GM21825 (cell line): ENCODE measurements at regions not wholly inside any gene's neighbourhood (a gene's known extent, or its start where the extent isn't known, plus 50 kb on each side); places are given as distances from the start of the nearest gene placed in this dataset.
"Not testable (repeated sequence)": the region's sequence is repeated elsewhere in the genome, so short reads cannot be mapped to it uniquely, and the experiment has no call there.

Experiments used
- ATAC-seq: cut with Tn5 transposase; IDR thresholded peaks from one replicate; pipeline ENCODE4 v1.9.1; 2021; ENCODE audit warnings: mild to moderate bottlenecking, moderate library complexity; ENCODE audit not compliant: unreplicated experiment

- ATAC-seq = no peak
Observed at GRCh38 chr7:48992816-48993215, 68.5 kb downstream of the CDC14C start.

DNA sequence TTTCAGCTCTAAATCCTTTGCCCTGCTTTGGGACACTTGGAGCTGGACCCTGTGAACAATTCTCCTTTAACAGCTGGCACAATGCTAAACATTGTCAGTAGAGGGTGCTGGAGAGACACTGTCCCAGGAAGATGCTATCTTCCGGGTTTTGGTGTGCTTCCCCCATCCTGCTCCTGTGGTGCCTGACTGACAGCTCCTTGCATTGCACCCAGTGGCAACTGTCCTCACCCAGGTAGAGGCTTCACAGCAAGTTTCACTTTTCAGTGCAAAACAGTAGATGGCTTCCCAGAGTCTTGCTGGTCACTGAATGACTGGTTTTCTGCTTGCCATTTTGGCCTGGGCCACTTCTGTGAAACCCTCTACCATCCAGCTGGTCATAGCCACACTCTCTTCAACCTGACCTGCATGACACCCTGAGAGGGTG lies 77.3 kb downstream of the CDC14C start:
- peak; percentile 99 for ATAC-seq

GRCh38 chr7:49010717-49011116 lies 86.4 kb downstream of the CDC14C start:
- no peak for ATAC-seq

GRCh38 chr7:49014870-49015269 lies 90.5 kb downstream of the CDC14C start:
- no peak for ATAC-seq

GRCh38 chr7:49020145-49020544 lies 95.8 kb downstream of the CDC14C start:
- no peak for ATAC-seq

DNA sequence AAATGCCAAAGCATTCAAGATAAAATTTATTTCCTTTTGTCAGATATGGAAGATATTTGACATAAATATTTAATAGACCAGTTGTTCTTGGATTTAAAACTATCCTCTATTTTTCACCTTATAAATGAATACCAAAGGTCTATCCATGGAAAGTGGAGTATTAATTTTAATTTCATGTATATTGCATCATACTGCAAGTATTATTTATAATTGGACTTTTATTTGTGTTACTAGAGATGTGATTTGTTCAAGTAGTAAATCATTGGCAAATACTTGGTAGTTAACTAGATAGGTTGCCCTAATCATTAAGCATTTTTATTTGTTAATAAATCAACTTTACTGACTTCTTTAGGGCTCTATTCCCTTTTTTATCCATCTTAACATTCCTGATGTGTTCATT lies 98.1 kb downstream of the CDC14C start:
- no peak for ATAC-seq

DNA sequence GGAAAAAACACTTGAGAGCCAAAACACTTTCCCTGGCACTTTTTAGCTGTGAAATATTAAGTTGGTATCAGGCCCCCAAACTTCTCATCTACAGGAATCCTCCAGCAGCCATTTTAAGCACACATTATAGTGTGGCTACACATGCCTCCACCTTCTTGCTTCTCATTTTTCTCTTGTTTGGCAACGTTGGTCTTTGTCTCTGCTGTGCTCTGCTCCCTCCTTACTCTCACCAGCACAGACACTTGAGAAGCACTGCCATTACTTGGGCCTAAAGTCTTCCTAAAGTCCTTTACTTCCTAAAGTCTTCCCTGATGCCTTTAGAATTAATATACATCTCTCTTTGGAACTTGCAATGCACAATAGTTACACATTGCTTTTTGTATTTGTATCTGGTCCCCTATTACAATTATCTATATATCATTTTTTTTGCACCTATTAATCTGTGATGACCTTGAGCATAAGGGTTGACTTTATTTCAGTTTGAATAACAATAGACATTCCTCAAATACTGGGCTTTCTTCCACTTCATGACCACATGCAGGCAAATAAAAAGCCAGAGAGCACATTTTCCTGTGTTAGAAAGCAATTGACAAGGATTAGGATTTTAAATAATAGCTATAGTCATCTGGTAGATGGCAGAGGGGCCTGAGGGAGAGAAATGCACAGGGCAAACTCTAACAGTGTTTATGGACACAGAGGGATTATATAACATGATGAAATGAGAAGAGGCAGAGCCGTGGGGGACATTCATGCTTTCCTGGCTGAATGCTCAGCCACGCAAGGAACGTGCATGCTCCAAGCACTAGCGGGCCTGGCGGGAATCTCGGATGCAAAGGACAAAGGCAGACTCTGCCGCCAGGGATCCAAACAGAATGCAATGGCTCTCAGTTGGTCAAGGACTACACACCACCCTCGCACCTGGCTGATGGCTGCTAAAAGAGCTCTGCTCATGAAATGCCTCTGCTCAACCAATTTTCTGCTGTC lies 99.3 kb downstream of the CDC14C start:
- no peak for ATAC-seq

GRCh38 chr7:49030221-49030620 lies 105.9 kb downstream of the CDC14C start:
- no peak for ATAC-seq

DNA sequence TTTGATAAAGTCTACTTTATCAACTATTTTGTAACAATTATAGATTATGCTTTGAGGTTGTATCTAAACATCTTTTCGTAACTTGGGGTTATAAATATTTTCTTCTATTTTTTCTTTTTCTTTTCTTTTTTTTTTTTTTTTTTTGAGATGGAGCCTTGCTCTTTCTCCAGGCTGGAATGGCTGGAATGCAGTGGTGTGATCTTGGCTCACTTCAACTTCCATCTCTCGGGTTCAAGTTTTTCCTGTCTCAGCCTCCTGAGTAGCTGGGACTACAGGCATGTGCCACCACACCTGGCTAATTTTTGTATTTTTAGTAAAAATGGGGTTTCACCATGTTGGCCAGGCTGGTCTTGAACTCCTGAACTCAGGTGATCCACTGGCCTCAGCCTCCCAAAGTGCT lies 108.8 kb downstream of the CDC14C start:
- not testable (repeated sequence) for ATAC-seq

DNA sequence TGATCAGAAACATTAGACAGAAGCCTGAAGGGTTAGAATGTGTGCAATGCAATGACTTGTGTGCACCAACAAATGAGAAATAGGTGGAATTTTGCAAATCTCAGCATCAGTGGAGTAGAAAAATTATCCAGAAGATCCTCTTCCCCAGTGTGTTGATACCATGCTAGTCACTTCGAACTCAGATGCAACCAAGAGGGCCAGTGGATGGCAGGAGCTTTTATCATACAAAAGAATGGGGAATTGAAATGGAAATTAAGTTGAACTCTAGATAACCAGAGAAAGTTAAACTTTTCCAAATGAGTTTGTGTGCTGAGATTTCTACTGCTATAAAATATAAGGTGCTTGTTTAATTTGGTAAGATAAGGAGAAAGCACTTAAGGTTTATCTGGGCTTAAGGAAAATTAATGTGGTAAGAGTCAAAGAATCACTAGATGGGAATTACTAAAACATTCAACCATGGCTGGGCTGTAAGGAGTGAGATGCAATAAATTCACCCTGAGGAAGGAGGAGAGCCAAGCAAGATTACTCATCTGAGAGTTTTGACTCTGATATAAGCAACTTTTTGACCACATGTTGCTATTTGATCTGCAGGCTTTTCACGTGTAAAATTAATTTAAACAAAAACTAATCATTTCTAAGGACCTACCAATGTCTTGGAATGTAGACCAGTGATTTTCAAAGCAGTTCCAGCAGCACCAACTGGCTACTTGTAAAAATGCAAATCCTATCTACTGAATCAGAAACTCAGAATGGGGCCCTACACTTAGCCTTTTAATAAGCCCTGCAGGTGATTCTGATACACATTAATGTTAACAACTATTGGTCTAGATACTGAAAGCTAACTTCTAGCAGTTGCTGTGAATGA lies 113.2 kb downstream of the CDC14C start:
- ATAC-seq = no peak

GRCh38 chr7:49038821-49039358 lies 114.5 kb downstream of the CDC14C start:
- ATAC-seq = no peak

DNA sequence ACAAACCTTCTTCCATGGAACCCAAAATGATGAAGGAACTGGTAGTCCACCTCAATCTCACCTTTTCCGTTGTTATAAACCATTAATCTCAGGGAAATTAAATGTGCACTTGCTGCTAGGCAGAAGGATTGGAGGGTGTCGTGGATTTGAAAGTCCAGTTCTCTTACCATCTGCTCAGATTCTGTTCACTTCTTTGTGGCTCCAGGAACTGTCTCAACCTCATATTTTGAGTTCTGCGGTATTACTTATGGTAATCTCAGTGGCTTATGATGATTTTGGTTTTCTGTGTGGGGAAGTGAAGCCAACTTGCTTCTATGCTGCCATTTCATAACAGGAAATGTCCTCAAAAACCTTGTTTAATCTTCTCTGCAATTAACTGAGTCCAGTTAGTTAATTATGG lies 136.4 kb downstream of the CDC14C start:
- ATAC-seq = no peak

- no peak for ATAC-seq
Observed at GRCh38 chr7:49074538-49074937, 150.2 kb downstream of the CDC14C start.

- no peak for ATAC-seq
Observed at GRCh38 chr7:49080896-49081475, 156.6 kb downstream of the CDC14C start.

DNA sequence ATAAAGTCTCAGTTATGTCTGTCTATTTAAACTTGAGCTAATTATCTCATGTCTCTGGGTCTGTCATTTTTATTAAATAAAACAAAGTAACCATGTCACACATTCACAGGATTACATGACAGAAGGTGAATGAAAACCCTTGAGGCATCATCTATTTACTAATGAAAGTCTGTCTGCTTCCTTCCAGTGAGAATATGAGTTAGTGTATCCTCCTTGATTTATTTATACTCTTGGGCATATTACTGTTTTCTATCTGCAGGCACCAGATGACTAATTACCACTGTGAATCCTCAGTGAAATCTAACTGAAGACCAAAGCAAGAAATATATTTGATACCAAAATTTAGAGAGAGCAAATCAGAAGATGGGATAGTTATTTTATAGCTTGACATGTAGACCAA lies 163.7 kb downstream of the CDC14C start:
- no peak for ATAC-seq

- ATAC-seq = no peak
Observed at GRCh38 chr7:49089717-49090116, 165.4 kb downstream of the CDC14C start.

DNA sequence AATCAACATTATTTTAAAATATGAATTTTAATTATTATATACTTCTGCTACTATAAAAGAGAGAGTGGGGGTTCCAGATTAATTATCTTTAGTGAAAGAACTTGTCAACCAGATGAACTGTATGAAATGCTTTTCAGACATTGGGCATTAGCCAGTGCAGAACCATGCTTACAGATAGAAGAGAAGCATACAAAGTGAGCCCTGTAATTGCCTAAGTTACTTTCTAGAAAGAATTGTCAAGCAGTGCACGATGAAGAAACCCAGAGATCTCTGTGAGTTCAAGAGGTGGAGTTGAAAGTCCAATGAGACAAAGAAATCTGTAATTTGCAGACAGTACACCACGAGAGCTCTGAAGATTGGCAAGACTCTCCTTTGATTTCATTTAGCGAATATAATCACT lies 166.7 kb downstream of the CDC14C start:
- no peak for ATAC-seq

GRCh38 chr7:49091519-49091918 lies 167.2 kb downstream of the CDC14C start:
- ATAC-seq = no peak

GRCh38 chr7:49093218-49093617 lies 168.9 kb downstream of the CDC14C start:
- no peak for ATAC-seq

- ATAC-seq = no peak
Observed at GRCh38 chr7:49094866-49095265, 170.5 kb downstream of the CDC14C start.
